GM12891 (cell line): ENCODE measurements at regions not wholly inside any gene's neighbourhood (a gene's known extent, or its start where the extent isn't known, plus 50 kb on each side); places are given as distances from the start of the nearest gene placed in this dataset.

Experiments used
- PAX5 ChIP-seq: IDR thresholded peaks from 2 replicates; pipeline ENCODE4 v1.6.1; 2011; ENCODE audit warnings: low read length, moderate library complexity, mild to moderate bottlenecking; ENCODE audit not compliant: insufficient read depth, severe bottlenecking
- POLR2A ChIP-seq: IDR thresholded peaks from 2 replicates; pipeline ENCODE4 v1.6.1; 2011; ENCODE audit warnings: low read depth, low read length, control low read depth
- POLR2AphosphoS5 ChIP-seq: IDR thresholded peaks from 2 replicates; pipeline ENCODE4 v1.6.1; 2011; ENCODE audit warnings: low read depth, low read length, control low read depth
- POU2F2 ChIP-seq: IDR thresholded peaks from 2 replicates; pipeline ENCODE4 v1.6.1; 2011; ENCODE audit warnings: low read depth, mild to moderate bottlenecking, control low read depth, low read length, moderate library complexity
- SPI1 ChIP-seq: IDR thresholded peaks from 2 replicates; pipeline ENCODE4 v1.6.1; 2011; ENCODE audit warnings: low read depth, low read length, control low read depth
- TAF1 ChIP-seq: IDR thresholded peaks from 2 replicates; pipeline ENCODE4 v1.6.1; 2011; ENCODE audit warnings: low read depth, low read length, control low read depth

- no peak for TF ChIP-seq POLR2AphosphoS5
- no peak for TF ChIP-seq POLR2A
- no peak for TF ChIP-seq SPI1
- TF ChIP-seq TAF1, result no peak
- TF ChIP-seq POU2F2, result no peak
- no peak for TF ChIP-seq PAX5
These were observed 470.8 kb upstream of the SLIT2 start for GRCh38 chr4:19780871-19781270.
